ENCODE measurements at regions not wholly inside any gene's neighbourhood (a gene's known extent, or its start where the extent isn't known, plus 50 kb on each side); places are given as distances from the start of the nearest gene placed in this dataset.

- no peak for TF ChIP-seq GATA2 (IDR thresholded peaks at IDR 0.05; ENCODE audit: low read depth, low read length)
- TF ChIP-seq GATA3 (IDR thresholded peaks at IDR 0.05; ENCODE audit: low read depth, low read length) = no peak
Measured at GRCh38 chr15:39157882-39158281, 423.0 kb upstream of the THBS1 start.

Data from SH-SY5Y (cell line).